ACC112 (cell line): ENCODE measurements at regions not wholly inside any gene's neighbourhood (a gene's known extent, or its start where the extent isn't known, plus 50 kb on each side); places are given as distances from the start of the nearest gene placed in this dataset.

Source experiments
- H2AFZ ChIP-seq: fragments of 200-600 bp; sonication (generic); one replicate; pipeline ENCODE4 v1.6.0; 2017; ENCODE audit warnings: antibody characterized with exemption, low read length; ENCODE audit not compliant: unreplicated experiment
- H3K27ac ChIP-seq: fragments of 200-600 bp; sonication (generic); 2 replicates; pipeline ENCODE4 v1.5.1; 2014; ENCODE audit warnings: low read depth, mild to moderate bottlenecking, antibody characterized with exemption, low read length, moderate library complexity
- H3K27me3 ChIP-seq: fragments of 200-600 bp; sonication (generic); 2 replicates; pipeline ENCODE4 v1.6.1; 2014; ENCODE audit warnings: mild to moderate bottlenecking, antibody characterized with exemption, low read length, moderate library complexity, mixed read lengths; ENCODE audit not compliant: insufficient read depth
- H3K36me3 ChIP-seq: fragments of 200-600 bp; sonication (generic); 2 replicates; pipeline ENCODE4 v1.6.1; 2016; ENCODE audit warnings: mild to moderate bottlenecking, antibody characterized with exemption, low read length, moderate library complexity, mixed read lengths; ENCODE audit not compliant: insufficient read depth
- H3K4me1 ChIP-seq: fragments of 200-600 bp; sonication (generic); one replicate; pipeline ENCODE4 v1.6.1; 2016; ENCODE audit warnings: low read length, mixed read lengths; ENCODE audit not compliant: insufficient read depth, unreplicated experiment, control insufficient read depth
- H3K4me3 ChIP-seq: fragments of 200-600 bp; sonication (generic); 2 replicates; pipeline ENCODE4 v1.5.1; 2014; ENCODE audit warnings: mild to moderate bottlenecking, low read depth, low read length
- H3K79me2 ChIP-seq: fragments of 200-600 bp; sonication (generic); one replicate; pipeline ENCODE4 v1.6.0; 2016; ENCODE audit warnings: low read length; ENCODE audit not compliant: control insufficient read depth, unreplicated experiment, insufficient read depth

DNA sequence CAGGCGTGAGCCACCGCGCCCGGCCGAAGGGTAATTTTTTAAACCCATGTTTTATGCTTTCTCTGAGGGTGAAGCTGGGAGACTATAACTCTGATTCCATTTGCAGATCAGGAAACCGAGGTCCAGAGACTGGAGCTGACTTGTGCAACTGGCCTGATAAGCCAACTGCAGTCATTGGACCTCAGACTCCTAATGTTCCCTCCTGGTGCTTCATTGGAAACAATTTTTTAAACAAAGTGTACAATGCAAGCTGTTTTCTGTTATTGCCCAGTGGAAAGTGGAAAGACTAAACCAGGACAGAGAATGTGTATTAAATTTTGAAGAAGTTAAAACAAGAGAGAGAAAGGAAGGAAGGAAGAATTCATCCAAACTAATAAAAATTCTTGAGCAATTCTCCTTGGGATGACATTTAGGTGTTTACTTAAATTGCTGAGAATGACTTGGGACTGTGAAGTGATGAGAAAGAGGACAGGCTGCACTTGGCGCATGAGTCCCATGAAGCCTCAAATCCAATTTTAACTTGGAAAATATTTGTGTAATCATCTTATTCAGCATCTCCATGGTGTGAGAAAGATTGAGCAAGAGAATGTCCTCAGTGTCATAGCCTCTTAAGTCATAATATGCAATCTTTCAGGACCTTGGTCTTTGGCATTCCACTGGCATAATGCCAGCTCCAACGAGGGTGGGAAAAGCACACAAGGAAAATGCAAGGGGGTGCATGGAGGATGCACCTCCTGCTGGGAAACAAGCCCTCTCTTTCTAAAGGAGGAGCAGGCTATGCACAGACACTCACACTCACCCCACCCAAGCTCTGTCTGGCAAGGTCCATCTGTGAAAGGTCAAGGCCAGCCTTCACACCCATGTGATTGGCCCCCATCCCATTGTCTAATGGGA lies 342.0 kb downstream of the SIPA1L2 start:
- H3K27me3 ChIP-seq, result no peaks in the 10 kb centered on the region; the same call in 1 of the 2 replicates
- H3K4me1 ChIP-seq, result peaks cover 5% of the 10 kb centered on the region
- H3K79me2 ChIP-seq, result no peaks in the 10 kb centered on the region
- H3K36me3 ChIP-seq, result no peaks in the 10 kb centered on the region
- H3K4me3 ChIP-seq, result no peak overlapping the region
- no peak overlapping the region for H3K27ac ChIP-seq
- no peak overlapping the region for H2AFZ ChIP-seq

GRCh38 chr1:232285138-232285537 lies 344.8 kb downstream of the SIPA1L2 start:
- Histone ChIP-seq H3K4me1 (peaks cover 2% of the 10 kb centered on the region), H3K4me3 (no peak overlapping the region)

DNA sequence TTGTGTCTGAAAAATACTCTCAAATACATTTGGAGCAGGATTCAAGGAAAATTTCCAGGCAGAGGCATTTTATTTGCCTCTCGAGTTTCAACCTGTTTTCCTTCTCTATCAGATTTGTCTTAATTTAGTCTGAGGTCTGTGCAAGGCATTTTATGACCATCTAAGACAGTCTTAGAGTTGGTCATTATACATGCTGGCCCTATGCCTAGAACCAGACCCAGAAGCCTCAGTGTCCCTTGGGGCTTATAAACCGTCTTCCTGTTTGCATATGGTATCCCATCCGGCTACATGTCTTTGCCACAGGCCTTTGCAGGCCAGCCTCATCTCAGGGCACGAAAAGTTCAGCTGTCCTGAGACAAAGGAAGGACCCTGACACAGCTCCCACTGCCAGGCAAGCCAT lies 346.1 kb downstream of the SIPA1L2 start:
- H3K4me3 ChIP-seq, result no peak overlapping the region
- no peaks in the 10 kb centered on the region for H3K36me3 ChIP-seq
- H2AFZ ChIP-seq, result no peak overlapping the region
- no peaks in the 10 kb centered on the region for H3K79me2 ChIP-seq
- no peak overlapping the region for H3K27ac ChIP-seq
- H3K27me3 ChIP-seq, result no peaks in the 10 kb centered on the region; the same call in 1 of the 2 replicates
- peaks cover 2% of the 10 kb centered on the region for H3K4me1 ChIP-seq

More at GRCh38 chr1:232285138-232285537, 344.8 kb downstream of the SIPA1L2 start:
- Histone ChIP-seq H3K27ac (no peak overlapping the region), H3K27me3 (no peaks in the 10 kb centered on the region; the same call in 1 of the 2 replicates), H2AFZ (no peak overlapping the region), H3K36me3 (no peaks in the 10 kb centered on the region), H3K79me2 (no peaks in the 10 kb centered on the region)

- H3K27me3 ChIP-seq, result no peaks in the 10 kb centered on the region; the same call in 1 of the 2 replicates
- no peak overlapping the region for H3K27ac ChIP-seq
- H3K36me3 ChIP-seq, result no peaks in the 10 kb centered on the region
- H3K79me2 ChIP-seq, result no peaks in the 10 kb centered on the region
- H3K4me3 ChIP-seq, result no peak overlapping the region
- no peak overlapping the region for H2AFZ ChIP-seq
- H3K4me1 ChIP-seq, result no peaks in the 10 kb centered on the region
These were observed 347.4 kb downstream of the SIPA1L2 start for GRCh38 chr1:232282498-232282897.

- H3K4me1 ChIP-seq, result no peaks in the 10 kb centered on the region
- no peaks in the 10 kb centered on the region; the same call in none of the 2 replicates for H3K27me3 ChIP-seq
- H3K27ac ChIP-seq, result no peak overlapping the region
- no peak overlapping the region for H2AFZ ChIP-seq
- no peaks in the 10 kb centered on the region for H3K79me2 ChIP-seq
- no peaks in the 10 kb centered on the region for H3K36me3 ChIP-seq
- no peak overlapping the region for H3K4me3 ChIP-seq
These were observed 349.0 kb downstream of the SIPA1L2 start for GRCh38 chr1:232280910-232281309.

GRCh38 chr1:232279909-232280400 lies 350.0 kb downstream of the SIPA1L2 start:
- H3K27ac ChIP-seq, result no peak overlapping the region
- H3K27me3 ChIP-seq, result no peaks in the 10 kb centered on the region; the same call in 1 of the 2 replicates

DNA sequence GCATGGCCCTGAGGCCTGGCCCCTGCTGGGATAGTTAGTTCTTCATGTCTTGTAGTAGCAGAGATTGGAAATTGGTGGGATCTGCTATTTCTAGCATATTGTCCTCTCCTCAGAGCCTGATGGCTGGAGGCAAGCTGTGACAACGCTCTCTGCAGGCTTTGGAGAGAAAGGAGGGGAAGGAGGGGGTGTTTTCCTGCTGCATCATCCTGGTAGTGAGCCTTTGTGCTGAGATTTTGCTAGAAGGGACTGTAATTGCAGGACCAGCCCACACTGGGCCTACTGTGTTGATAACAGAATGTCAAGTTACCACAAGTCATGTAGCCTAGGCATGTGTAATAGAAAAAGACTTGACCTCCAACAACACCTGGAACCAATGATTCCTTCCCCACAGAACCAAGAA lies 351.0 kb downstream of the SIPA1L2 start:
- Histone ChIP-seq H3K79me2 (no peaks in the 10 kb centered on the region), H3K27ac (no peak overlapping the region), H3K27me3 (no peaks in the 10 kb centered on the region; the same call in 1 of the 2 replicates), H2AFZ (no peak overlapping the region), H3K36me3 (no peaks in the 10 kb centered on the region), H3K4me3 (no peak overlapping the region), H3K4me1 (no peaks in the 10 kb centered on the region)

More at GRCh38 chr1:232279909-232280400, 350.0 kb downstream of the SIPA1L2 start:
- Histone ChIP-seq H3K79me2 (no peaks in the 10 kb centered on the region), H3K4me3 (no peak overlapping the region), H3K36me3 (no peaks in the 10 kb centered on the region), H2AFZ (no peak overlapping the region), H3K4me1 (no peaks in the 10 kb centered on the region)

DNA sequence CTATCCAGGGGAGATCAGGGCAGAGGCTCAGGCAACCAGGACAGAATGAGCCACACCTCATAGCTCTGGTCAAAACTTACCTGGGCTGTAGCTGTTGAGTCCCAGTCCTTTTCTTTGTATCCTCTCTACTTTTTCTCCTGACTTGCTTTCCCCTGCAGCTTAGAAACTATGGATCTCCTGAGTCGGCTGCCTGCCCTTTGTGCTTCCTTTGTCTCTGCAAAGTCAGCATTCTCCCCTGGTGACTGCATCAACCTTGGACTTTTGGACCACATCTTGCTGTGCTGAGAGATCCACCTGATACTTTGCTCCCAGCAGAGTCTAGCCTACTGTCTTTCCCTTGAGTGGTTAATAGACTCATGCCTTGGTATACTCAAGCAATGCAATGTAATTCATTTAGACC lies 353.3 kb downstream of the SIPA1L2 start:
- no peaks in the 10 kb centered on the region for H3K36me3 ChIP-seq
- H3K27me3 ChIP-seq, result peaks cover 2% of the 10 kb centered on the region; the same call in 1 of the 2 replicates
- H3K79me2 ChIP-seq, result no peaks in the 10 kb centered on the region
- H3K27ac ChIP-seq, result no peak overlapping the region
- no peaks in the 10 kb centered on the region for H3K4me1 ChIP-seq
- H3K4me3 ChIP-seq, result no peak overlapping the region
- H2AFZ ChIP-seq, result no peak overlapping the region

DNA sequence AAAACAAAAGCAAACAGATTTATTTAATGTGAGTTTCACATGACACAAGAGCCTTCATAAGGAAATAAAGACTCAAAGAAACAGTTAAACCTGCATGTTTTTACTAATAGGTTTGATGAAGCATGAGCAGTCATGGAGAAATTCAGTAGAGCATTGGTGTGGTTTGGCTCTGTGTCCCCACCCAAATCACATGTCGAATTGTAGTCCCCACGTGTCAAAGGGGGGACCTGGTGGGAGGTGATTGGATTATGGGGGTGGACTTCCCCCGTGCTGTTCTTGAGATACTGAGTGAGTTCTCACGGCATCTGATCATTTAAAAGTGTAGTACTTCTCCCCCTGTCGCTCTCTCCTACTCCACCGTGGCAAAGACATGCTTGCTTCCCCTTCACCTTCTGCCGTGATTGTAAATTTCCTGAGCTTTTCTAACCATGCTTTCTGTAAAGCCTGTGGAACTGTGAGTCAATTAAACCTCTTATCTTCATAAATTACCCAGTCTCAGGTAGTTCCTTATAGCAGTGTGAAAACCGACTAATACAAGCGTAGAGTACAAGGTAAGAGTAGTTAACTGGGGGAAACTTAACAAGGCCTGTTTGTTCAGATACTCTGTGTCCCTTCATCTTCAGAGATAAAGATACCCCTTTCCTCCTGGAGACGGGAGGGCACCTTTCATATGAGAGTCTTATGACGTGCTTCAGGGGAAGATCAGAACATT lies 354.8 kb downstream of the SIPA1L2 start:
- Histone ChIP-seq H2AFZ (no peak overlapping the region), H3K79me2 (no peaks in the 10 kb centered on the region), H3K4me3 (no peak overlapping the region), H3K4me1 (no peaks in the 10 kb centered on the region), H3K36me3 (no peaks in the 10 kb centered on the region), H3K27me3 (peaks cover 2% of the 10 kb centered on the region; the same call in 1 of the 2 replicates), H3K27ac (no peak overlapping the region)

DNA sequence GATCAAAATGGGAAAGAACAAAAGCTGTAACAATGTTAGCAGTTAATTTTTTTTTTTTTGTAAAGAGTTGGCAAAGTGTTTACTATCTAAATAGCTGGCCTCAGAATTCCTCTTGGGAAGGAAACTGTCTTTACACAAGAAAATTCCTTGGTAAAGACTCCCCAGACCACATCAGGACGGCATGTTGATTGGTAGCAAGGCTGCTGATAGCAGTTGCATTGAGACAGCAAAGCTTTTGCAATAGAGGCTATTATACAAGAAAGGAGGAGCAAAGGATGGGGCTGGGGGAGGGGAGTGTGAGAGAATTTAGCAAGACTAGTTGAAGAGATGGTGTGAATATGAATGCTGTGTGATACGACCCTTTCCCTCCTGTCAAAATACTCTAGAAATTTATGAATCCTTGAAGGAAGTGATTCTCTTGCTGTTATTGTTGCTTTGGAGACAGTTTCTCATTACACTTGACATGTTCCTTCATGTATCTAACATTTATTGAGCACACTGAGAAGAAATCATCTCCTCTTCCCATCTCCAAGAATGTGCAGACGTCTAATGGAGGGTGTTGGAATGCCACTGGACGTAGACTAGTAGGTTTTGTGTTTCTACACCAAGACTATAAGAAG lies 355.6 kb downstream of the SIPA1L2 start:
- H3K79me2 ChIP-seq, result no peaks in the 10 kb centered on the region
- H3K4me1 ChIP-seq, result no peaks in the 10 kb centered on the region
- H3K27me3 ChIP-seq, result peaks cover 2% of the 10 kb centered on the region; the same call in 1 of the 2 replicates
- no peaks in the 10 kb centered on the region for H3K36me3 ChIP-seq
- H2AFZ ChIP-seq, result no peak overlapping the region
- H3K27ac ChIP-seq, result no peak overlapping the region
- H3K4me3 ChIP-seq, result no peak overlapping the region
